Inflammatory macrophage (primary cell): ENCODE measurements at regions not wholly inside any gene's neighbourhood (a gene's known extent, or its start where the extent isn't known, plus 50 kb on each side); places are given as distances from the start of the nearest gene placed in this dataset.
"Not testable (repeated sequence)": the region's sequence is repeated elsewhere in the genome, so short reads cannot be mapped to it uniquely, and the experiment has no call there.

Source experiments
- DNase-seq, 2 donors: peaks; one replicate each; pipeline ENCODE4 v3.0.0-alpha.2; 2020 to 2022

GRCh38 chr3:153221748-153222162, 59.7 kb downstream of the RAP2B start:
- DNase-seq, result peak; percentile 77 to 95

GRCh38 chr3:153226877-153227276, 64.9 kb downstream of the RAP2B start:
- not testable (repeated sequence) for DNase-seq

GRCh38 chr3:153230427-153230826, 68.4 kb downstream of the RAP2B start:
- not testable (repeated sequence) for DNase-seq

GRCh38 chr3:153231245-153231644, 69.2 kb downstream of the RAP2B start:
- DNase-seq, result not testable (repeated sequence)

- DNase-seq, result not testable (repeated sequence)
Measured at GRCh38 chr3:153232050-153232752, 70.2 kb downstream of the RAP2B start.

- DNase-seq, result no peak
Measured at GRCh38 chr3:153232851-153233271, 70.8 kb downstream of the RAP2B start.

GRCh38 chr3:153233986-153234385, 72.0 kb downstream of the RAP2B start:
- DNase-seq, result no peak

- DNase-seq, result peak; percentile 23 to 46
Measured at GRCh38 chr3:153242896-153243295, 80.9 kb downstream of the RAP2B start.

GRCh38 chr3:153244961-153245360, 82.9 kb downstream of the RAP2B start:
- DNase-seq, result peak; percentile 28 to 82

GRCh38 chr3:153245661-153246060, 83.6 kb downstream of the RAP2B start:
- DNase-seq, result no peak

GRCh38 chr3:153246331-153246730, 84.3 kb downstream of the RAP2B start:
- DNase-seq, result peak in 1 of 2 donors; percentile 90

GRCh38 chr3:153246806-153247205, 84.8 kb downstream of the RAP2B start:
- DNase-seq, result peak; percentile 53 to 80

- peak; percentile 89 to 90 for DNase-seq
Measured at GRCh38 chr3:153247331-153248330, 85.6 kb downstream of the RAP2B start.

- not testable (repeated sequence) for DNase-seq
Measured at GRCh38 chr3:153248835-153249234, 86.8 kb downstream of the RAP2B start.

- peak in 1 of 2 donors; percentile 14 for DNase-seq
Measured at GRCh38 chr3:153249906-153250305, 87.9 kb downstream of the RAP2B start.

GRCh38 chr3:153250446-153250845, 88.4 kb downstream of the RAP2B start:
- peak; percentile 55 to 76 for DNase-seq

GRCh38 chr3:153252963-153253362, 90.9 kb downstream of the RAP2B start:
- no peak for DNase-seq

- DNase-seq, result no peak
Measured at GRCh38 chr3:153254361-153254760, 92.3 kb downstream of the RAP2B start.

- no peak for DNase-seq
Measured at GRCh38 chr3:153257673-153258351, 95.8 kb downstream of the RAP2B start.

GRCh38 chr3:153259956-153260355, 97.9 kb downstream of the RAP2B start:
- no peak for DNase-seq

- no peak for DNase-seq
Measured at GRCh38 chr3:153260681-153261080, 98.7 kb downstream of the RAP2B start.

- no peak for DNase-seq
Measured at GRCh38 chr3:153266619-153267018, 104.6 kb downstream of the RAP2B start.
